ENCODE measurements at regions not wholly inside any gene's neighbourhood (a gene's known extent, or its start where the extent isn't known, plus 50 kb on each side); places are given as distances from the start of the nearest gene placed in this dataset.
"Not testable (repeated sequence)": the region's sequence is repeated elsewhere in the genome, so short reads cannot be mapped to it uniquely, and the experiment has no call there.

DNA sequence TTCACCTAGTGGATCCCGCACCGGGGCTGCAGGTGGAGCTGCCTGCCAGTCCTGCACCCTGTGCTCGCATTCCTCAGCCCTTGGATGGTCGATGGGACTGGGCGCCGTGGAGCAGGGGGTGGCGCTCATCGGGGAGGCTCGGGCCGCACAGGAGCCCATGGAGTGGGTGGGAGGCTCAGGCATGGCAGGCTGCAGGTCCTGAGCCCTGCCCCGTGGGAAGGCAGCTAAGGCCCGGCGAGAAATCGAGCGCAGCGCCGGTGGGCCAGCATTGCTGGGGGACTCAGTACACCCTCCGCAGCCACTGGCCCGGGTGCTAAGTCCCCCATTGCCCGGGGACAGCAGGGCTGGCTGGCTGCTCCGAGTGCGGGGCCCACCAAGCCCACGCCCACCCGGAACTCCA lies 52.6 kb downstream of the SLC41A2 start:
- TF ChIP-seq, protein P1, sequence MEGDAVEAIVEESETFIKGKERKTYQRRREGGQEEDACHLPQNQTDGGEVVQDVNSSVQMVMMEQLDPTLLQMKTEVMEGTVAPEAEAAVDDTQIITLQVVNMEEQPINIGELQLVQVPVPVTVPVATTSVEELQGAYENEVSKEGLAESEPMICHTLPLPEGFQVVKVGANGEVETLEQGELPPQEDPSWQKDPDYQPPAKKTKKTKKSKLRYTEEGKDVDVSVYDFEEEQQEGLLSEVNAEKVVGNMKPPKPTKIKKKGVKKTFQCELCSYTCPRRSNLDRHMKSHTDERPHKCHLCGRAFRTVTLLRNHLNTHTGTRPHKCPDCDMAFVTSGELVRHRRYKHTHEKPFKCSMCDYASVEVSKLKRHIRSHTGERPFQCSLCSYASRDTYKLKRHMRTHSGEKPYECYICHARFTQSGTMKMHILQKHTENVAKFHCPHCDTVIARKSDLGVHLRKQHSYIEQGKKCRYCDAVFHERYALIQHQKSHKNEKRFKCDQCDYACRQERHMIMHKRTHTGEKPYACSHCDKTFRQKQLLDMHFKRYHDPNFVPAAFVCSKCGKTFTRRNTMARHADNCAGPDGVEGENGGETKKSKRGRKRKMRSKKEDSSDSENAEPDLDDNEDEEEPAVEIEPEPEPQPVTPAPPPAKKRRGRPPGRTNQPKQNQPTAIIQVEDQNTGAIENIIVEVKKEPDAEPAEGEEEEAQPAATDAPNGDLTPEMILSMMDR (IDR thresholded peaks at IDR 0.05): not testable (repeated sequence)
- not testable (repeated sequence) for TF ChIP-seq POLR2A (IDR thresholded peaks at IDR 0.05)

Data from tibial nerve (tissue), 3 donors.